Astrocyte of the spinal cord (primary cell): ENCODE measurements at regions not wholly inside any gene's neighbourhood (a gene's known extent, or its start where the extent isn't known, plus 50 kb on each side); places are given as distances from the start of the nearest gene placed in this dataset.

Experiments used
- DNase-seq: peaks from one replicate; pipeline ENCODE4 v3.0.0; 2011; ENCODE audit warnings: low read depth, low spot score
- H3K4me3 ChIP-seq: 2 replicates; pipeline ENCODE4 v1.5.1; 2011; ENCODE audit warnings: low read depth, mild to moderate bottlenecking, low read length, moderate library complexity
- CTCF ChIP-seq: IDR thresholded peaks from 2 replicates; pipeline ENCODE4 v1.5.1; 2012; ENCODE audit warnings: low read depth, mild to moderate bottlenecking, low read length, inconsistent platforms
- in situ Hi-C: cut with HindIII; loops from 2 replicates; pipeline ENCODE4 v1.10.0; 2017; ENCODE audit warnings: low sequenced_read_pairs

GRCh38 chr2:2808551-2809058 lies 477.5 kb upstream of the MYT1L start:
- no peak for DNase-seq
- no peak for TF ChIP-seq CTCF
- no peak overlapping the region for H3K4me3 ChIP-seq
- in situ Hi-C loops = no loop called here

GRCh38 chr2:2806711-2807110 lies 475.6 kb upstream of the MYT1L start:
- in situ Hi-C loops = no loop called here
- no peak overlapping the region for H3K4me3 ChIP-seq
- no peak for TF ChIP-seq CTCF
- DNase-seq = no peak

GRCh38 chr2:2805263-2805662 lies 474.2 kb upstream of the MYT1L start:
- in situ Hi-C loops = no loop called here
- H3K4me3 ChIP-seq = no peak overlapping the region
- no peak for DNase-seq
- TF ChIP-seq CTCF = no peak

- H3K4me3 ChIP-seq = no peak overlapping the region
- TF ChIP-seq CTCF = no peak
- DNase-seq = no peak
- in situ Hi-C loops = no loop called here
Observed at GRCh38 chr2:2804528-2804927, 473.5 kb upstream of the MYT1L start.

- no peak overlapping the region for H3K4me3 ChIP-seq
- in situ Hi-C loops = no loop called here
- DNase-seq = no peak
- no peak for TF ChIP-seq CTCF
Observed at GRCh38 chr2:2801458-2801857, 470.4 kb upstream of the MYT1L start.

- DNase-seq = no peak
- TF ChIP-seq CTCF = no peak
- no peak overlapping the region for H3K4me3 ChIP-seq
- in situ Hi-C loops = no loop called here
Observed at GRCh38 chr2:2800697-2801096, 469.6 kb upstream of the MYT1L start.

GRCh38 chr2:2800001-2800400 lies 468.9 kb upstream of the MYT1L start:
- DNase-seq = no peak
- H3K4me3 ChIP-seq = no peak overlapping the region
- in situ Hi-C loops = no loop called here
- no peak for TF ChIP-seq CTCF
